ENCODE measurements at regions not wholly inside any gene's neighbourhood (a gene's known extent, or its start where the extent isn't known, plus 50 kb on each side); places are given as distances from the start of the nearest gene placed in this dataset.

- Mint-ChIP-seq H3K4me1 (ENCODE audit: insufficient read depth, unreplicated experiment) (no peaks in the 10 kb centered on the region), H3K27ac (ENCODE audit: low read depth, unreplicated experiment) (no peak overlapping the region), H3K9me3 (ENCODE audit: unreplicated experiment) (no peaks in the 10 kb centered on the region), H3K4me3 (ENCODE audit: unreplicated experiment) (no peak overlapping the region), H3K36me3 (ENCODE audit: insufficient read depth, unreplicated experiment) (no peaks in the 10 kb centered on the region), H3K27me3 (ENCODE audit: insufficient read depth, unreplicated experiment) (no peaks in the 10 kb centered on the region)
- CTCF ChIA-PET: no interaction called here
- no peak for DNase-seq (ENCODE audit: unreplicated experiment)
- POLR2A ChIA-PET: no interaction called here
- intact Hi-C loops (cut with micrococcal nuclease): no loop called here
- BruUV-seq (replicated peaks): no TSS peak
- no peak for TF ChIP-seq CTCF (IDR thresholded peaks at IDR 0.05; ENCODE audit: unreplicated experiment)
Measured at GRCh38 chr7:50160206-50160605, 67.2 kb upstream of the ZPBP start.

- H3K27me3 Mint-ChIP-seq (ENCODE audit: insufficient read depth, unreplicated experiment): no peaks in the 10 kb centered on the region
- BruUV-seq (replicated peaks): no TSS peak
- no peak overlapping the region for H3K27ac Mint-ChIP-seq (ENCODE audit: low read depth, unreplicated experiment)
- no peak overlapping the region for H3K4me3 Mint-ChIP-seq (ENCODE audit: unreplicated experiment)
- DNase-seq (ENCODE audit: unreplicated experiment): no peak
- H3K9me3 Mint-ChIP-seq (ENCODE audit: unreplicated experiment): no peaks in the 10 kb centered on the region
- H3K36me3 Mint-ChIP-seq (ENCODE audit: insufficient read depth, unreplicated experiment): no peaks in the 10 kb centered on the region
- no peaks in the 10 kb centered on the region for H3K4me1 Mint-ChIP-seq (ENCODE audit: insufficient read depth, unreplicated experiment)
- no peak for TF ChIP-seq CTCF (IDR thresholded peaks at IDR 0.05; ENCODE audit: unreplicated experiment)
- ChIA-PET POLR2A (no interaction called here), CTCF (no interaction called here)
- intact Hi-C loops (cut with micrococcal nuclease): no loop called here
Measured at GRCh38 chr7:50159154-50159553, 66.1 kb upstream of the ZPBP start.

- no TSS peak for BruUV-seq (replicated peaks)
- no peaks in the 10 kb centered on the region for H3K27me3 Mint-ChIP-seq (ENCODE audit: insufficient read depth, unreplicated experiment)
- H3K4me3 Mint-ChIP-seq (ENCODE audit: unreplicated experiment): no peak overlapping the region
- H3K9me3 Mint-ChIP-seq (ENCODE audit: unreplicated experiment): no peaks in the 10 kb centered on the region
- no peak for TF ChIP-seq CTCF (IDR thresholded peaks at IDR 0.05; ENCODE audit: unreplicated experiment)
- intact Hi-C loops (cut with micrococcal nuclease): no loop called here
- no peak for DNase-seq (ENCODE audit: unreplicated experiment)
- ChIA-PET POLR2A (no interaction called here), CTCF (interaction anchor here (0.7 to 2.3 kb wide), 5 partner anchors 13 to 261 kb away, joined by 3 to 10 read pairs (median 6); no protein-coding TSS in a partner anchor)
- no peaks in the 10 kb centered on the region for H3K36me3 Mint-ChIP-seq (ENCODE audit: insufficient read depth, unreplicated experiment)
- no peak overlapping the region for H3K27ac Mint-ChIP-seq (ENCODE audit: low read depth, unreplicated experiment)
- H3K4me1 Mint-ChIP-seq (ENCODE audit: insufficient read depth, unreplicated experiment): no peaks in the 10 kb centered on the region
Measured at GRCh38 chr7:50156706-50157105, 63.7 kb upstream of the ZPBP start.

GRCh38 chr7:50156163-50156562, 63.1 kb upstream of the ZPBP start:
- H3K27me3 Mint-ChIP-seq (ENCODE audit: insufficient read depth, unreplicated experiment): no peaks in the 10 kb centered on the region
- intact Hi-C loops (cut with micrococcal nuclease): no loop called here
- H3K9me3 Mint-ChIP-seq (ENCODE audit: unreplicated experiment): no peaks in the 10 kb centered on the region
- no peak overlapping the region for H3K4me3 Mint-ChIP-seq (ENCODE audit: unreplicated experiment)
- no peak overlapping the region for H3K27ac Mint-ChIP-seq (ENCODE audit: low read depth, unreplicated experiment)
- BruUV-seq (replicated peaks): no TSS peak
- H3K36me3 Mint-ChIP-seq (ENCODE audit: insufficient read depth, unreplicated experiment): no peaks in the 10 kb centered on the region
- CTCF ChIA-PET: interaction anchor here (0.6 to 2.3 kb wide), 5 partner anchors 12 to 262 kb away, joined by 3 to 10 read pairs (median 6); no protein-coding TSS in a partner anchor
- H3K4me1 Mint-ChIP-seq (ENCODE audit: insufficient read depth, unreplicated experiment): no peaks in the 10 kb centered on the region
- DNase-seq (ENCODE audit: unreplicated experiment): no peak
- POLR2A ChIA-PET: no interaction called here
- TF ChIP-seq CTCF (IDR thresholded peaks at IDR 0.05; ENCODE audit: unreplicated experiment): no peak

Data from MCF 10A (cell line).